Right ventricle myocardium inferior (tissue), 1 donor: ENCODE measurements at regions not wholly inside any gene's neighbourhood (a gene's known extent, or its start where the extent isn't known, plus 50 kb on each side); places are given as distances from the start of the nearest gene placed in this dataset.
"Not testable (repeated sequence)": the region's sequence is repeated elsewhere in the genome, so short reads cannot be mapped to it uniquely, and the experiment has no call there.

Experiments
- ATAC-seq: fragments of 200-7000 bp; cut with Tn5 transposase; one replicate; pipeline ENCODE4 v1.9.1; 2020; ENCODE audit warnings: mild to moderate bottlenecking, moderate library complexity
- DNase-seq: peaks from one replicate; pipeline ENCODE4 v3.0.0; 2021; ENCODE audit errors: missing footprints
- intact Hi-C: fragments of 100-400 bp; cut with DNase I; formaldehyde crosslinking; loops from one replicate; pipeline ENCODE4 v1.11.0; 2022
- donor health status: DM: no; HTN: yes; CAD: no; lungs with severe emphysema.

GRCh38 chr7:57060506-57060905, 71.7 kb downstream of the ZNF479 start:
- DNase-seq, intact Hi-C loops, ATAC-seq: not testable (repeated sequence)

DNA sequence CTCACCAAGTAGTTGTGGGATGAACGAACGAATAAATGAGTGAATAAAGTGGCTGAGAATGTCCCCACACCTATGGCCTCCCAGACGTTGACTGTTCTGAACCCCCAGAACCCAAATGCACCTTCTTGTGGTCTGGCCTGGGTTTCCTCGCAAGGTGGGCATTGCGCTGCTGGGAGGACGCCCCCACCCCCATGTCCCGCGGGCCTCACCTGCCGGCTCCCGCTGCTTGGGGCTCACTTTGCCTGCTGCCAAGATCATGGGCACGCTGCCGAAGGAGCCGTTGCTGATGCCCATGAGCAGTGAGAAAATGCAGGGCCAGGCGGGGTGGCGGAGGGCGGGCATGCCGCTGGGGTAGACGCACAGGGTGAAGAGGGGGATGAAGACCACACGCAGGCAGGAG, 115.9 kb downstream of the ZNF479 start:
- DNase-seq, intact Hi-C loops, ATAC-seq: not testable (repeated sequence)

DNA sequence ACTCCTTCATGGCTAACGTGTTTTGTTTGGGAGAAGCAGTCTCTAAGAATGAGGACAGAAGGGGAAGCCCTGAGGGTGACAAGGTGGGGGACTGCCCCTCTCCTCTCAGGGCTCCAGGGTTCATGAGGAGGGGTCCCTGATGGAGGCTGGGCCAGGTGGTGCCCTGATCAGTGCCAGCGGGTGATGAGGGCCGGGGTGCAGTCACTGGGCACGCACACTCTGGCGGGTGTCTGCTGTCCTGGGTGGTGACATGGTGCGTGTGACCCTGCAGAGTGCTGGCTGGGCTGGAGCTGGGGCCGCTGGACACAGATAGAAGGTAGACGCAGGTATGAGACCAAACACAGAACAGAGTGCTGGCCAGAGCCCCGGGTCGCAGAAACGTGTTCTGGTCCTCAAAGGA, 118.5 kb downstream of the ZNF479 start:
- intact Hi-C loops, DNase-seq: not testable (repeated sequence)
- ATAC-seq: peak; percentile 54

DNA sequence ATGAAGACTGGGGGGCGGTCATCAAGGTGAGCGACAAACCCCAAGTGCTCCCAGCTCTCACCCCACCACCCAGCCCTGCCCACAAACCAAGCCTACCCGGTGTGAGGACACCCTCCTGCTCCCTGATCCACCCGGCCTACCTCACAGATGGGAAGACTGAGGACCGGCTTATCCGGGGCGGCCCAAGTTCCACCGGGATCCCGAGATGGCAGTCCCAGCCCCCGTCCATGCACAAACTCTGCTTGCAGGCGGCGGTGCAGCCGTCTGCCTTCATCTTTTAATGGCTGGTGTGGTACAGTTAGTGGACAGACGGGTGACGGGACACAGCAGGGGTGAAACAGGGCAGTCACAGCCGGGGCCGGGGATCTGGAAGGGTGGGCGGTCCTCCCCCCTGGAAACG, 119.3 kb downstream of the ZNF479 start:
- intact Hi-C loops, ATAC-seq, DNase-seq: not testable (repeated sequence)

DNA sequence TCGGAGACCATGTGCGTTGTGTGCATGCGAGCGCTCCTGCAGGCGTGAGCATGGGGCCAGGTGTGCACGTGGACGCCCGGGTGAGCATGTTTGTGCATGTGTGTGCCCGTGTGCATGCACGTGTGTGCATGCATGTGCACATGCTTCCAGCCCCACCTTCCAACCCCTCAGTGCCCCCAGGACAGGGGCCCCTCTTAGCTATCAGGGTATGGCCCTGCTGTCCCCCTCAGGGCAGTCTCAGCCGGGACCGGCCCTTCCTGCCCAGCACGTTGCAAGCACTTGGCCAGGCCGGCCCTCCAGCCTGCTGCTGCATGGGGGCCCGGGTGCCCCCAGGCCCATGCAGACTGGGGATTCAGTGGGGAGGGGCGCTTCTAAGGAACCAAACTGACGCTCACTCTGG, 123.0 kb downstream of the ZNF479 start:
- intact Hi-C loops, ATAC-seq, DNase-seq: not testable (repeated sequence)

DNA sequence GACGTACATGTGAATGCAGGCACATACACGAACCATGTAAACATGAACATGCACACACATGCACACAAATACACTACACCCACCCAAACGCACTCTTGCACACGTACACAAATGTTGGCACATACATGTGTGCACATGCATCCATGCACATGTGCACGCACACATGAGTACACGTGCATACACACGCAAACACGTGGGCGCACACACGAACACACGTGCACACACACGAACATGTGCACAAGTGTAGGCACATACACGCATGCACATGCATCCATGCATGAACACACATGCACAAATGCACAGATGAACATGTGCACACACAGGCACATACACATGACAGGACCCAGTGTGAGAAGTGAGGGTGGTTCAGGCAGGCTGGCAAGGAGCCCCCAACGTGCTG, 126.3 kb downstream of the ZNF479 start:
- intact Hi-C loops, DNase-seq, ATAC-seq: not testable (repeated sequence)

- DNase-seq, ATAC-seq, intact Hi-C loops: not testable (repeated sequence)
These were observed 128.4 kb downstream of the ZNF479 start for GRCh38 chr7:57003821-57004220.

DNA sequence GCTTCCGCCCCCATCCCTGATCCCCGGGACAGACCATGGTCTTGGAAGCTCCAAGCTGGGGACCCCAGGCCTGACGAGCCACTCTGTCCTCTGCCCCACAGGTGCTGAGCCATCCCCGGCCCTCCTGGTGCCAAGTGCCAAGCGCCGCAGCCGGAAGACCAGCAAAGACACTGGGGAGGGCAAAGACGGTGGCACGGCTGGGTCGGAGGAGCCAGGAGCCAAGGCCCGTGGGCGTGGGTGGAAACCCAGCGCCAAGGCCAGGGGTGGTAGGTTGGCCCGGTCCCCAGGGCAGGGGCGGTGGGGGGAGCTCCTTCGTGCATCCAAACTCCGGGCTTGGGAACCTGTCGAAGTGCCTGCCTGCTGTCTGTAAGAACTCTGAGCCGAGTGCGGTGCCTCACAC, 130.3 kb downstream of the ZNF479 start:
- DNase-seq, intact Hi-C loops, ATAC-seq: not testable (repeated sequence)

DNA sequence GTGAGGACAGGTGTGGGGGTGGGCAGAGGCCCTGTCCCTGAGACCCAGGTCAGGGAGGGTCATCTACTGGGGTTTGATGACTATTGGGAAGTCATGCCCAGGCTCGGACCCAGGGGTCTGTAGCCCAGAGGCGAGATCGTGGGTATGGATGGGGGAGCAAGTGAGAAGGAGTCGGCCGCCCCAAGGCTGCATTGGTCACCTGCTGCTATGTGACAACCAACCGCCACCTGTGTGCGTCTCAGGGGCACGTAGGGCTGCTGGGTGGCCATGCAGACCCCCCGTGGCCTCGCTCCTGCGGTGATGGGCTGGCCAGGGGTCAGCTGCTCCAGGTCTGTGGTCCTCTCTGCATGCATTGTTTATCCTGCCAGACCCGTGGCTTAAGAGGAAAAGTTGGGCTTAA, 138.5 kb downstream of the ZNF479 start:
- intact Hi-C loops, ATAC-seq, DNase-seq: not testable (repeated sequence)

GRCh38 chr7:56957737-56958408, 174.4 kb downstream of the ZNF479 start:
- DNase-seq: peak; percentile 35
- intact Hi-C loops, ATAC-seq: not testable (repeated sequence)

GRCh38 chr7:56957086-56957485, 175.2 kb downstream of the ZNF479 start:
- intact Hi-C loops, ATAC-seq, DNase-seq: not testable (repeated sequence)

DNA sequence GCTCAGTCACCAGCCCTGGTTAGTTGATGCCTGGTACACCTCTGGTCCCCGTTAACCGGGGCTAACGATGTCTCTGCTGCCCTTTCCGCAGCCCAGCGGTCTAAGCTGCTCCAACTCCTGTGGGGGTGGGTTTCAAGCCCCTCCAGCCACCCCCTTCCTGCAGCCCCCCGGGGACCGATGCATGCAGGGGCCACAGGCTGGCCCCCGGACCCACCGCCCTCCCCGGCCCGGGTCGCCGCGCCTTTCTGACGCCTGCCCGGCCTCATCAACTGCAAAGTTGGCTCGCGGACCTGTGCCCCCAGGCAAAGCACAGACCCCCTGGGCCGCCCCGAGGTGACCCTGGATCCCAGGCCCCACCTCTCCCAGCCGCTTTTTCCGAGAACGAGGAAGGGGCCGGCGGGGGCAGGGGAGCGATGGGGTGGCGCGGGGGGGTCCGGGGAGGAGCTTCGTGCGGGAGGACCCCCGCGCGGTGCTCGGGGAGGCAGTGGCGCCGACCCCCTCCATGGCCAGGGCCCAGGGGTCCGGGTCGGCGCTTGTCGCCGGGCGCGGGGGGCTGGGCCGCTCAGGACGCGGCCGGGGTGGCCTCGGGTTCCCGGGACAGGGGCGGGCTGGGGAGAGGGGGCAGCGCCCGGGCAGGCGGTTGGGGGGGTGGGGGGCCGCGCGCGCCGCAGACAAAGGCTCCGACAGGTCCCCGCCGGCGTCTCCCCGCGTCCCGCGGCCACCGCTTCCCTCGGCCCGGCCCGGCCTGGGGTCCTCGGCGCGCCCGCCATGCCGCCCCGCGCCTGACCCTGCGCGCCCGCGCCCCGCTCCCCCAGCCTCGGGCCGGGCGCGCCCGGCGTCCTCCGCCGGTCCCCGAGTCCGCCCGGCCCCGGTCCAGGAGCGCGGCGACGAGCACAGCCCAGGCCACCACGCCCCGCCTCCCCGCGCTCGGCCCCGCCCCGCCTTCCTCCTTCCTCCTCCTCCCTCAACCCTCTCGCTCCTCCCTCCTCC, 183.6 kb downstream of the ZNF479 start:
- intact Hi-C loops, DNase-seq, ATAC-seq: not testable (repeated sequence)

- intact Hi-C loops: not testable (repeated sequence)
- peak; percentile 34 for ATAC-seq
These were observed 192.2 kb downstream of the ZNF479 start for GRCh38 chr7:56940050-56940449.

DNA sequence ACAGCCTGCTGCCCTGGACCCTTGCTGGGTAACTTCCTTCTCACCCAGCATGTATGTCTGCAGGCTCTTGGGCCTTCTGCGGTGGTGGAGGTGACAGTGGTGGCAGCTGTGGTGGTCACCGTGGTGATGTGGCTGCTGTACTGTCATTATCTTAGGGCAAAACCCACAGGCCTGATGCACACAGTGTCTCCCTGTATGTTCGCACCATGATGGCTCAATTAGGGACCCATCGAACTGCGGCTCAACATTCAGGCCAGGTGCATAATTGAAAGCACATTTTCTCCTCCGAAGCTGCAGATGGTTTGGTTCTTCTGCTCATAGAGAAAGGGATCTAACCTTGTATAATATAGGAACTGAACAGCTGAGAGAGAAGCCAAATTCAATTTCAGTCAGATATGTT, 208.3 kb downstream of the ZNF479 start:
- DNase-seq, ATAC-seq, intact Hi-C loops: not testable (repeated sequence)

More at GRCh38 chr7:56940050-56940449, 192.2 kb downstream of the ZNF479 start:
- DNase-seq: not testable (repeated sequence)

- DNase-seq, intact Hi-C loops, ATAC-seq: not testable (repeated sequence)
These were observed 221.3 kb downstream of the ZNF479 start for GRCh38 chr7:56910973-56911372.

DNA sequence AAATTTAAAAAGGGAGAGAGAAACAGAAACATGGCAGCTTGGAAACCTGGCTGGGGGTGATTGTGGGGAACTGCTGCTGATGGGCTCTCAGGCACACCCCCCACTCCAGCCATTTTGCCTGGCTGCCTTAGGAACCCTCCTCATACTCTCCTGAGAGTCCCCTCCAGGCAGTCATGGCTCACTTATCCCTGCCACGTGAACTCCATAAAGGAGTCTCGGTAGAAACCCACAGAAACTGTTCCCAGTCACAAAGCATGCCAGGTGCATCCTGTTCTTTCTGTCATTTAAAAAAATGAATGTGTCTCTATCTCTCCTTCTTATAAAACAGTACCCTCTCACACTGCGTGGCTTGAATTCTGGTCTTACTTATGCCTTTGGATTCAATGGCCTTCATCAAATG, 242.8 kb downstream of the ZNF479 start:
- intact Hi-C loops, ATAC-seq, DNase-seq: not testable (repeated sequence)

DNA sequence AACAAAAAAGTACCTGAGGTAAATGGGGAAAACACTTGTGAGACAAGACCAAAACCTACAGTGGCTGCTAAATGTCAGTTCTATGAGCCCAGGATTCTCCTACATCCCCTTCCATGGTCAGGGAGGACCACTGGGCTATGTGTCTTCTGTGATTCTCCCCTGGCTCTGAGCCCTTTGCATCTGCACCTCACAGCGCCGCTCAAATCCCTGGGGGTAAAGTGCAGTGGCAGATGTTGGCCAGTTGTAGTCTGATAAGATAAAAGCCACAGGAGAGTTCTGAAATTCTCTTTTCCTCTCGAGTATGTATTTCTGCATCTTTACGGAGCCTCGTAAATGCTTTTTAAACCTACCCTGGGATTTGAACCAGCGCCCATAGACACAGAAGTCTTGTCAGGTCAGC, 247.1 kb downstream of the ZNF479 start:
- DNase-seq, intact Hi-C loops, ATAC-seq: not testable (repeated sequence)

DNA sequence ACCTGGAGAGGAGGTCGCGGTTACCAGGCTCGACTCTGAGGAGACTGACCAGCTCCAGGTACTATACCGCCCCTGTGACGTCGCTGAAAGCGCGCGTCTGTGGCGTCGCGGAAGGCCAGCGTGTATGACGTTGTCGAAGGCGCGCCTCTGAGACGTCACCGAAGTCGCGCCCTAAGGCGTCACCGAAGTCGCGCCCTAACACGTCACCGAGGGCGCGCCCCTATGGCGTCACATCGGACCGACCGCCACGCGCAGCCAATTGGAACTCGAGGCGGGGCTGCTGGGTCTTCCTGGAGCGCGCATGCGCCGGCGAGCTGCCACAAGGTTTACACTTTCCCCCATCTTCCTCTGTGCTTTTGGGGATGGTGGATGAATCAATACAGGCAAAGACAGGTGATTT, 249.9 kb downstream of the ZNF479 start:
- peak; percentile 65 for DNase-seq
- ATAC-seq, intact Hi-C loops: not testable (repeated sequence)
